GM12891 (cell line): ENCODE measurements at regions not wholly inside any gene's neighbourhood (a gene's known extent, or its start where the extent isn't known, plus 50 kb on each side); places are given as distances from the start of the nearest gene placed in this dataset.

Experiments used
- POLR2A ChIP-seq: IDR thresholded peaks from 2 replicates; pipeline ENCODE4 v1.6.1; 2011; ENCODE audit warnings: low read depth, low read length, control low read depth
- POLR2AphosphoS5 ChIP-seq: IDR thresholded peaks from 2 replicates; pipeline ENCODE4 v1.6.1; 2011; ENCODE audit warnings: low read depth, low read length, control low read depth
- TAF1 ChIP-seq: IDR thresholded peaks from 2 replicates; pipeline ENCODE4 v1.6.1; 2011; ENCODE audit warnings: low read depth, low read length, control low read depth

GRCh38 chr14:104504172-104504735 is 75.3 kb upstream of the C14orf180 start:
- no peak for TF ChIP-seq TAF1
- TF ChIP-seq POLR2A, result no peak
- TF ChIP-seq POLR2AphosphoS5, result no peak
